ENCODE measurements at regions not wholly inside any gene's neighbourhood (a gene's known extent, or its start where the extent isn't known, plus 50 kb on each side); places are given as distances from the start of the nearest gene placed in this dataset.

GRCh38 chr3:22951910-22952309, 251.2 kb upstream of the UBE2E2 start:
- TF ChIP-seq, protein P1, sequence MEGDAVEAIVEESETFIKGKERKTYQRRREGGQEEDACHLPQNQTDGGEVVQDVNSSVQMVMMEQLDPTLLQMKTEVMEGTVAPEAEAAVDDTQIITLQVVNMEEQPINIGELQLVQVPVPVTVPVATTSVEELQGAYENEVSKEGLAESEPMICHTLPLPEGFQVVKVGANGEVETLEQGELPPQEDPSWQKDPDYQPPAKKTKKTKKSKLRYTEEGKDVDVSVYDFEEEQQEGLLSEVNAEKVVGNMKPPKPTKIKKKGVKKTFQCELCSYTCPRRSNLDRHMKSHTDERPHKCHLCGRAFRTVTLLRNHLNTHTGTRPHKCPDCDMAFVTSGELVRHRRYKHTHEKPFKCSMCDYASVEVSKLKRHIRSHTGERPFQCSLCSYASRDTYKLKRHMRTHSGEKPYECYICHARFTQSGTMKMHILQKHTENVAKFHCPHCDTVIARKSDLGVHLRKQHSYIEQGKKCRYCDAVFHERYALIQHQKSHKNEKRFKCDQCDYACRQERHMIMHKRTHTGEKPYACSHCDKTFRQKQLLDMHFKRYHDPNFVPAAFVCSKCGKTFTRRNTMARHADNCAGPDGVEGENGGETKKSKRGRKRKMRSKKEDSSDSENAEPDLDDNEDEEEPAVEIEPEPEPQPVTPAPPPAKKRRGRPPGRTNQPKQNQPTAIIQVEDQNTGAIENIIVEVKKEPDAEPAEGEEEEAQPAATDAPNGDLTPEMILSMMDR (conservative IDR thresholded peaks at IDR 0.05; ENCODE audit: low read depth, low read length): no peak
- TF ChIP-seq EZH2 (IDR thresholded peaks at IDR 0.05; ENCODE audit: low read length, unreplicated experiment) (no peak), EZH2phosphoT487 (IDR thresholded peaks at IDR 0.05; ENCODE audit: borderline replicate concordance, low read length) (no peak)
